GM21515 (cell line): ENCODE measurements at regions not wholly inside any gene's neighbourhood (a gene's known extent, or its start where the extent isn't known, plus 50 kb on each side); places are given as distances from the start of the nearest gene placed in this dataset.

Experiments used
- ATAC-seq: cut with Tn5 transposase; IDR thresholded peaks from one replicate; pipeline ENCODE4 v1.9.1; 2021; ENCODE audit not compliant: unreplicated experiment

GRCh38 chr4:23276076-23276475 is 583.3 kb downstream of the GBA3 start:
- ATAC-seq = no peak

GRCh38 chr4:23269566-23269965 is 576.8 kb downstream of the GBA3 start:
- no peak for ATAC-seq

GRCh38 chr4:23268072-23268771 is 575.5 kb downstream of the GBA3 start:
- ATAC-seq = no peak

- no peak for ATAC-seq
Observed at GRCh38 chr4:23266401-23266800, 573.7 kb downstream of the GBA3 start.

- ATAC-seq = no peak
Observed at GRCh38 chr4:23260511-23260910, 567.8 kb downstream of the GBA3 start.

- no peak for ATAC-seq
Observed at GRCh38 chr4:23245203-23245832, 552.6 kb downstream of the GBA3 start.

- no peak for ATAC-seq
Observed at GRCh38 chr4:23242962-23243361, 550.2 kb downstream of the GBA3 start.

GRCh38 chr4:23241408-23241807 is 548.7 kb downstream of the GBA3 start:
- no peak for ATAC-seq

GRCh38 chr4:23238848-23239247 is 546.1 kb downstream of the GBA3 start:
- no peak for ATAC-seq

GRCh38 chr4:23237771-23238170 is 545.0 kb downstream of the GBA3 start:
- ATAC-seq = no peak

GRCh38 chr4:23235628-23236390 is 543.1 kb downstream of the GBA3 start:
- no peak for ATAC-seq

- no peak for ATAC-seq
Observed at GRCh38 chr4:23234716-23235115, 542.0 kb downstream of the GBA3 start.

GRCh38 chr4:23234018-23234417 is 541.3 kb downstream of the GBA3 start:
- ATAC-seq = no peak

- ATAC-seq = no peak
Observed at GRCh38 chr4:23233596-23233995, 540.9 kb downstream of the GBA3 start.

GRCh38 chr4:23232987-23233386 is 540.2 kb downstream of the GBA3 start:
- no peak for ATAC-seq

- ATAC-seq = no peak
Observed at GRCh38 chr4:23225564-23225963, 532.8 kb downstream of the GBA3 start.

- no peak for ATAC-seq
Observed at GRCh38 chr4:23224684-23225420, 532.1 kb downstream of the GBA3 start.

- ATAC-seq = no peak
Observed at GRCh38 chr4:23220911-23221310, 528.2 kb downstream of the GBA3 start.

GRCh38 chr4:23219779-23220408 is 527.2 kb downstream of the GBA3 start:
- no peak for ATAC-seq

- ATAC-seq = no peak
Observed at GRCh38 chr4:23213198-23213597, 520.5 kb downstream of the GBA3 start.

GRCh38 chr4:23212558-23212957 is 519.8 kb downstream of the GBA3 start:
- no peak for ATAC-seq
